NCI-H1930 (cell line): ENCODE measurements at regions not wholly inside any gene's neighbourhood (a gene's known extent, or its start where the extent isn't known, plus 50 kb on each side); places are given as distances from the start of the nearest gene placed in this dataset.

ENCODE experiments used
- DNase-seq, 2 experiments: peaks; one replicate each; lab custom pipeline; 2025; lab: John Stamatoyannopoulos, UW

DNA sequence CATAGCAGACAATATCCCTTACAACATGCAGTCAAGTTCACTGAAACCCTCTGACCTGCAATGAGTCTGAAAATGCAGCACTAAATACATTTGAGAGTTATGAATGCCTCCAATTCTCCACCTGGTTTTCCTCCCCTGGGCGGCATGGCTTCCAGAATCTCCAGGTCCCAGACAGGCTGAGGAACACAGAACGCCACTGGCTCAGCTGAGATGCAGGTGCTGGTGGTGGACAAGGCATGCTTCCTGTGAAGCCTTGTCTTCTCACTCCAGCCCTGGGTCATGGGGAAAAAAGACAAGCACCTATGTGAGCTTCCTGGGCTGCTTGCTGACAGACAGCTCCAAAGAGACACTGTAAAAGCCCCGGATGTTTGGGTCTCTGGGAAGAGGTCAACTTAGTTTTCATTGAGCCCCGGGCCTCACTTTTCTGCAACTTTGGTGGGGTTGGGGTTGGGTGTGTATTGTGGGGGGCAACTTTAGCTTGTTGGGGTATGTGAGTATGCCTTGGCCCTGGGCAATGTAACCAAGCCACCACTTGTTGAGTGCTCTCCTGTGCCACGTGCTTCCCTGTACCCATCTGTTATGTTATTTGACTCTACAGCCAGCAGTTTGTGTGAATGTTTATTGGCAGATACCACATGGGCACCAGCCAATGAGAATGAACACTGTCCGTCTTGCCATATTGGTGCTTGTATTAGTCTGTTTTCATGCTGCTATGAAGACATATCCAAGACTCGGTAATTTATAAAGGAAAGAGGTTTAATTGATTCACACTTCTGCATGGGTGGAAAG lies 127.8 kb downstream of the EMX2 start:
- DNase-seq = no peak

DNA sequence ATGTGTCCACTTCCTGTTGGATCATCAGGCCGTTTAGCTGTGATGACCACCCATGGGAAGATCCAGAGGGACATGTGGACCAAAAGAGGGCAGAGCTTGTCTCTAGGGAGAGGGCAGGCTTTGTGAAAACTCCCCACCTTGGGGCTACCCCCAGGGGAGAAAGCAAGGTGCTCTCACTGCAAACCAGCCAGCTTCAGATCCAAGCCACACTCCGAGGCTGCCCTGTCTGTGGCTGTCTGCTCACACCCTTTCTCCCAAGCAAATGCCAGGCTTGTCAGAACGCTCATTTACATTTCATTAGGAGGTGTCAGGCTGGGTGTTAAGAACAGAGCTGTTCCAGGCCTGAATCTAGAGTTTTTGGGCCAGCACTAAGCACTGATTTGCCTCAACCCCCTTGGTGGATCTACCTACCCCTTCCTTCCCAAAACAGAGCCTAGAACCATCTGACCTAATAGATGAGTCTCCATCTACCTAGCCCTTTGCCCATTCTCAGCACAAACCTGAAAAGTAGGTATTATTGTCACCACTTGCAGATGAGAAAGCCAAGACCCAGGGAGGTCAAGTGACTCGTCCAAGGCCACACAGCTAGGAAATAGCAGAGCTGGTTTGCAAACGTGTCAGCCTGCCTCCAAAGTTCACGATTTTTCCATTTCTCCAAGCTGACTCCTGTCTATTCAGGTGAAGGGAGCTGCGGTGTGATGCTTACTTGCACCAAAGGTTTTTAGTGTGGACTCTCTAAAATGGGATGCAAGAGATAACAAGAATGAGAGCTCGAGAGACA lies 130.9 kb downstream of the EMX2 start:
- no peak for DNase-seq

DNA sequence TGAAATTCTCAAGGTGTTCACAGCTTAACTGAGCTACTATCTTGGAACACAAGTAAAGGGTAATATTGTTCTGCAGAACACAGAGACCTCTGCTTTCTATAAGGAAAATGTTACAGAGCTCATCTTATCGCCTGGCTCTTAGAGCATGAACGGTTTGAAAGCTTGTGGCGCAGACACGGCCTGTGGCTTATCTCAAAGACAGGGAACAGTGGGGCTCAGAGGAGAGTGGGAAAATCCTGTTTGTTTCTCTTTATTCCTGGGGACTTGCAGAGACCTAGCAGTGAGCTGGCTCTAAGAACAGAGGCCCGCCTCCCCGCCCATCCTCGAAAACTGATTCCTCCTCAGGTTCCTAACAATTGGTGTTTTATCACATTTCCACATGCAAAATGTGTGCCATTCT lies 131.7 kb downstream of the EMX2 start:
- no peak for DNase-seq

DNA sequence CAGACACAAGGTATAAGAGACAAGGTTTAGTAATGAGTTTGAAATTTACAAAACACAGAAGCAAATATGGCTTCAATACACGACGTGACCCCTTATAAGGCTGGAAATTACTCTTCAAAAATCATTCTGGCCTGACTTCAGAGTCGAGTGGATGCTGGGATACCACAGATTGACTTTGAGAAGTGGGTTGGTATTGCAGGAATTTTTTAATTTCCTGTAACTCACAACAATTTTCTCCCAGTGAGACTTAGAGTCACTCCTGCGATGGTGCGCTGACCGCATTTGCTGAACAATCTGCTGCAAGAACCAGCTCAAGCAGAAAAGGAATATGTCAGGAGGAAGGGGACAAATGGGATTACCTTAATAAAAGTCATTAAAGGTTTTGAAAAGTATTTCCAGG lies 132.1 kb downstream of the EMX2 start:
- no peak for DNase-seq

DNA sequence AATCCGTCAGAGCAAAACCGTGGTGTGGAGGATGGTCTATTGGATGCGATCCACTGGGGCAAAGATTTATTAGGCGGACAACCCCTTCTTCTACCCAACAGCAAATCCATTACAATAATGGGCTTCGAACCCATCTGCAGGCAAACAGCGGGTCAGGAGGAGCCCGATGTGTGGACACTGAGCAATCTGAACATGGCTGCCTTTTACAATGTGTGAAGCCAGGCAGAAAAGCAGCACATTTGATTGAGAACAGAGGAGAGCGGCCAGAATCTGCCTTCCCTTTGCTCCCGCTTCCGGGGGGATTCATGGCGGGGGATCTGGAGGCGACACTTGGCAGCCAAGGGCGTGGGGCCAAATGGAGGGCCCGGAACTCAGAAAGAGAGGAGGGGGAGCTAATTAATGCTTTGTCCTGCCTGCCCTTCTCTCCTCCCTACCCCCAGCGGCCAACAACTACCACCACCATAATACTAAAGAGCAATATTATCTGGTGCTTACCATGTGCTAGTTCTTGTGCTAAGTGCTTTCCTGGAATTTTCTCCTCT lies 133.0 kb downstream of the EMX2 start:
- no peak for DNase-seq

DNA sequence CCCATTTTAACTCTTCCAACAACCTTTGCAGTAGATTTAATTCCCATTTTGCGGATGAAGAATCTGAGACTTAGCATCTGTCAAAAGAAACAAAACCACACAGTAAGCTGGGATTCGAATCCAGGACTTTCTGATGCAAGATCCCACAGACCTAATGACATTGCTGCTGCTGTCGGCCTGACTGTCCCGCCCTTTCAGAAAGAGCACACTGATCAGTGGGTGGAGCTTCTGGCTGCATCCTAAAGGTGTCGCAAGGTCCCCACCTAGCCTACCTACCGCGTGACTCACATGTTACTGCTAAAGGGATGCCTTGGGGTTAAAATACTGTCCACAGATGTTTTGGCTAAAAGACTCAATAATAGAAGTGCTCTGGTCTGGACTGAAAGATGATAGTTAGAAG lies 134.7 kb downstream of the EMX2 start:
- DNase-seq = no peak

DNA sequence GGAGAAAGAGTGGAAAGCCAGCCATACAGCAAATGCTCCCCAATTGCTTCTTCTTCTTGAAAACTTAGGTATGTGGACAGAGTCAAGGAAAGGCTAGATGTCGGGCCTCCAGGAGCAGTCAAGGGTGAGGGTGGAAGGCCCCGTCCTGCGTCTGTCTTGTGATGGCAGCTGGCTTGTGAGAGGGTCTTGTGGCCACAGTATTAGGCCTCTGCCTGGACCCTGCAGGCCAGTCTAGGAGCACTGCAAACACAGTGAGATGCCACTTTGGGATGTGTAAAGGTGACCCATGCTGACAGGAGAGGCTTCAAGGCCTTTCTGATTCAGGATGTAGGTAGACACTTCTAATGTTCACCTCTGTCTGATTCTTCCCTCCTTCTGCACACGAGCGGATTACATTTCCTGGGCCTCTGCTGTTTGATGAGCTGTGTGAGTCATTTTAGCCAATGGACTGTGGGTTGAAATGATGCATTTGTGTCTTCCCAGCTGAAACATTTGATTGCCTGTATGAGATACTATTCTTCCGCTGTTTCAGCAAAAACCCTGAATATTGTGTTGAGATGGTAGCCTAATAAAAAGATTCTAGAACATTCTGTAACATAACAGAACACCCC lies 135.4 kb downstream of the EMX2 start:
- DNase-seq = no peak

DNA sequence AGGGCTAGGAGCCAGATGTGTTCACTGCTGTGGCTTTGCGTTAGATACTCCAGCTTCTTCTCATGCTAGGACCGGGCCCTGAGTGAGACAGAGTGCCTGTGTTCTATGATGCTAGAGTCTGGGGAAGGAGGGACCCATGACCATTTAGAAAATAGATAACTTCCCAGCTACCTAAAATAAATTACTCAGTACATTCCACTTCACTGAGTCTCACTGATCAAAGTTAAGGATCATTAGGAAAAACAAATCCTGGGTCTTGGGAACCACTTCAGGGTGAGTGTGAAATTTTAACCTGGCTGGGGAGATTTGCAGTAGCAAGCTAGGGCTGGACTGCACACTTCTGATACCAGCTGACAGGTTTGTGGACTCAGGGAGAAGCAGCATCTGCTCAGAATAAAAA lies 138.1 kb downstream of the EMX2 start:
- DNase-seq = no peak

DNA sequence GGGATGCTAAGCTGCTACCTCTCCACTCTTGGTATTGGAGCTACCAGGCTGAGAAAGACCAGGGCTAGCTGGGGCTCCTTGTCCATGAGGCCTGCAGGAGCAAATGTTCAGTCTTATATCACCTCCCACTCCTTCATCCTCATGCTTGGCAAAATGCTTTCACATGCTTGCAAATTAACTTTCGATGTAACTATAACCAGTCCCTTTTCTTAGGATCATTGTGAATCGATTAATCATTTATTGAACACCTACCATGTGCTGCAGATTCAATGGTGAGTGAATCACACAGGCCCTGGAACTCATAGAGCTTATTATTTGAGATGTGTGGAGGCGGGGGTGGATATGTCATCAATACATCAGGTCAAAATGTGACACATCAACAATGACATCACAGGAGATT lies 138.6 kb downstream of the EMX2 start:
- DNase-seq = no peak

DNA sequence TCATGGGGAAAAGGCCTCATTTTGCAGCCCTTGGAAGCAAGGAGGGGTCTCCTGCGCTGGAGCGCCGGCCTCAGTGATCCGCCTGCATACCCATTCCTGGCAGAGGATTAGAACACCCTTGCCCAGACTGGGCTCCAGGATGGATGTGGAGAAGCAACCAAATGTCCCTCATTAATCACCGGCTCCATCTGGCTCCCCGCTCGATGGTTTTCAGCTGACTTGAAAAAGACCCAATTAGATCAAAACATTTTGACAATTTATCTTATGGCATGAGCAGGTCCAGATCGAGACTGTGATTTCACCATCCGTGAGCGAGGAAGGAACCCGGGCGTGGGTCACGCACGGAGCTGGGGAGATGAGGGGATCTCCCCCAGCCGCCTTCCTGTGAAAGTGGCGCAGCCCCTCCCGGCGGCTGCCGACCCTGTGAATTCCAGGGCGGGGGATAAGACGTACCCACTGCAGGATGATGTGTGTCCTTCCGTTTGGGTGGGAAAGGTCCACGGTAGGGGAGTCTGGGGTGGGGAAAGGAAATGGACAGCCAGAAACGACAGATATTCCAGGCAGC lies 141.6 kb downstream of the EMX2 start:
- no peak for DNase-seq

DNA sequence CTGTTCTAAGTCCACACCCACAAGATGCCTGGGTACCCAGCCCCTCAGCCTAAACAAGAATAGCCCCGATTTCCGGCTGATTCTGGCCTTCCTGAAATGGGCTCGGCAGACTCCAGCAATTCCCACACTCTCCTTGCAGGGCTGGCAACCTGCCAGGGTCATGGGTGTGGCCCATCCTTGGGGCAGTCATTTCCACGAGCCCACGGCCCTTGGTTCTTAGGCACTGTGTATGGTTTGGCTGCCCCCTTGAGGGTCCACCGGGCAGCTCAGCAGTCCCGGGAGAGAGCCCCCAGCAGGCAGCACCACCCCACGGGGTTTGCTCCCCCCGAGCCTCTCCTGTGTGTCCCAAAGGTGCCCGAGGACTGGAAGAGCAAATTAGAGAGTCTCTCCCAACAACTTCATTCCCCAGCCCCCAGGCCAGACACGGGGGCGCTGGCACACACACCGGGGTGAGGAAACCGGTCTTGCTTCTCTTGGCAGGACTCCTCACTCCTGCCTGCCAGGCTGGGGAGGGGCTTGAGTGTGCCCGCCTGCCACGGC lies 142.2 kb downstream of the EMX2 start:
- no peak for DNase-seq

DNA sequence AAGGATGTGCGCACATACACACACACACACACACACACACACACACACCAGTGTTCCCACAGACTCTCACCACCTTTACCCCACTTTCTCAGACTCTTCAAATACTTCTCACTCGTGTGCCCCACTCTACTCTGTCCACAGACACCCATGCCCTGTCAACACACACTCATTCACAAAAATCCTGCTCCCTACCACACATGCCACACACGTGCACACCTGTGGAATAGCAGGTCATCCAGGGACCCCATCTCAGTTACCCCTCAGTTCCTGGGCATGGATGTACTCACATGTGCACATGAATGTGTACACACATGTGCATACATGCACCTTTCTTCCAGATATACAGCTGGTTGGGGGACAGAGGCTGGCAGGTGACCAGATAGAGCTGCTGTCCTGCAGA lies 142.9 kb downstream of the EMX2 start:
- DNase-seq = no peak

DNA sequence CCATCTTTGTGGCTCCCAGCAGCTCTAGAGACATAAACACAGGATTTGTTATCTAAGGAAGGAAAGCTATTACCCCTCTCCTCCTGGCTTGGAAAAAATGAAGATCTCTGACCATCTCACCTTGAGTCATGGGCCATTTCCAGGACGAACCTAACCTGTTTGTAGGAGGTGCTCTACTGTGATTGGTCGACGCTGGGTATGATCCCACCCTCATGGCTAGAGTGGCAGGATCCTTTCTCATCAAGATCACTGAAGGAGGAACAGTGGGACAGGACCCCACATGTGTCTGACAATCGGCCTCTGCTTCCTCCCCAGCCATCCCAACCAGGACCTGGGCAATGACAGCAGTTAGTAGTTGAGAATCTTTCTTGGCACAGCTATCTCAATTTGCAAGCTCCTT lies 144.1 kb downstream of the EMX2 start:
- no peak for DNase-seq

DNA sequence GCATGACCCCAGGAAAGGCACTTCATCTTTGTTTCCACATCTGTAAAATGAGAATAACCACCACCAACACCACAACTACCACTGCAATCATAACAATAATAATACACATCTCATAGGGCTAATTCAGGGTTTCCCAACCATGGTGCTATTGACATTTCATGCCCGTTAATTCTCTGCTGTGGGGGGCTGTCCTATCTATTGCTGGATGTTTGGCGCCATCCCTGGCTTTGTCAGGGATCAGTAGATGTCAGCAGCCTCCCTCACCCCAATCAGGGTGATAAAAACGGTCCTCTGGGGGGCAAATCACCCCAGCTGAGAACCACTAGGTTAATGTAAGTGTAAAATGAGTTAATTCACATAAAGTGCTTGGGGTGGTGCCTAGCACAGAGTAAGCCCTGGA lies 145.8 kb downstream of the EMX2 start:
- DNase-seq = no peak

DNA sequence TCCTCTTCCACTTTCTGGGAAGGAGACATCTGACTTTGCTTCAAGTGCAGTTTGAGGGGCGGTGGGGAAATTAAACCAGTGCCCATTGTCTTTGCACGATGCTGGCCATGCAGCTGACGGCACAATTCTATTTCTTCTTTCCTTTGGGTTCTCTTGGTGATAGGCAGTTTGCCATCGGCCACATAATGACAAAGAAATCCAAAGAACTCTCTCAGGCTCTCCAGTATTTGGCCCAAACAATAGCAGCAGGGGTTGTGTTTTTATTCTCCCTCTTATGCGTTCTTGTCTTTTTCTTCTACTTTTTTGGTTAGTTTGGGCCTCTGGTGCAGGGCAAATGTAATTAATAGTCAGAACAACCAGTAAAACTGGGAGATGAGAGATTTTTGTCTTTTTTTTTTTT lies 147.0 kb downstream of the EMX2 start:
- no peak for DNase-seq

DNA sequence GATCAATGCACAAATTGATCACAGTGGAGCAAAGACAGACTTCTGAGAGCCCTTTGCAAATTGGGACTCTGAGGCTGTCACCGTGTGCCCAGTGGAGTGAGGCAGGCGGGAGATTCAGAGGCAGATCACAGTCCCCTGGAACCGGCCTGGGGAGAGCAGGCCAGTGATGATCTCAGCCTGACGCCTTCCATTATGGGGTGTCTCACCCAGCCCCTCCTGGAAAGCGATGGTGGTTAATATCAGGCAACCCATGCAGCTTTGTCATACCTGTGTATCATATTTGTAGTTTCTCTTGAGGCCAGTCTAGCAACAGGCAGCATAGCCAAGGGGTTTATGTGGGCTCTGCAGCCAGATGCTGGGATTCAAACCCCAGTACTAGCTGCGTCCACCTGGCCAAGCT lies 147.8 kb downstream of the EMX2 start:
- no peak for DNase-seq

DNA sequence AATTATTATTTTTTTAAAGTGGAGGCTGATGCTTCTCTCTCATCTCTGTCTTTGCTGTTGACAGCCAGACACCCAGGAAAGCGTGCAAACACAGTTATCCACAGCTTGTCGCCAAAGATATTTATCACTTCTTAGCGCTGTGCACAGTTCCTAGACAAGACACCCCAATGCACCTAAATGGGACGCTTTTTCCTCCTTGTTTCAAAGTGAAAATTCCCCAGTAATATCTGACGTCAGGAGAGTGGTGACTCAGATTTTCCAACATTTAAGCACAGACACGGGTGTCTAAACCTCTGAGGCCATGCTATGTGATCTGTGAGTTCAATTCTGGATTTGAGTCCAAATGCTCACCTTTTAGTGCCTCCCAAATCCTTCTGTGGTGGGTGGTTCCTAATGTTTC lies 151.6 kb downstream of the EMX2 start:
- DNase-seq = no peak

DNA sequence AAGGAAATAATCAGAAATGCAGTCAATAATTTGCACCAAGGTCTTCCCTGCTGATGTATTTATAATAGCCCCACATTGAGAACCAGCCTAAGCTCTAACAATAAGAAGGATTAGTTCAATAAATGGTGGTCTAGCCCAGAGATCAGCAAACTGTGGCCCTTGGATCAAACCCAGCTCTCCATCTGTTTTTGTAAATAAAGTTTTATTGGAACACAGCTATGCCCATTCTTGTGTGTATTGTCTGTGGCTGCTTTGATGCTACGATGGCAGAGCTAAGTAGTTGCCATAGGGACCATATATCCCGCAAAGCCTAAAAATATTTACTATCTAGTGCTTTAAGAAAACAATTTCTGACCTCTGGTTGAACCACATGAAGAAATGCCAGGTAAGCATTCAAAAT lies 154.9 kb downstream of the EMX2 start:
- no peak for DNase-seq

DNA sequence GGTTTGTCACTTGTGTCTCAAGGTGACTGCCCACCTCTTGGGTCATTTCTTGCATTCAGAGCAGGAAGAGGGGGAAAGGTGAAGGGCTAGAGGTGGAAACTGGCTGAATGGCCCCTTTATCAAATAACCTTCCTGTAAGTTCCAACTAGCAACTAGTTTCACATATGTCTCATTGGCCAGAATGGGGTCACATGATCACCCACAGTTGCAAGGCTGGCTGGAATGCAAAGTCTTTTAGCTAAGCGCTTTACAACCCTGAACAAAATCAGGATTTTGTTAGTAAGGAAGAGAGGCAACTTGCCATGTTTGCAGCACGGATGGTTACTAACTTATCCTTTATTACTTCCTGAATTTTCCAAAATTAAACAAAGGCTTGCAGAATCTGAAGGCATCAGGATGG lies 156.3 kb downstream of the EMX2 start:
- DNase-seq = no peak

DNA sequence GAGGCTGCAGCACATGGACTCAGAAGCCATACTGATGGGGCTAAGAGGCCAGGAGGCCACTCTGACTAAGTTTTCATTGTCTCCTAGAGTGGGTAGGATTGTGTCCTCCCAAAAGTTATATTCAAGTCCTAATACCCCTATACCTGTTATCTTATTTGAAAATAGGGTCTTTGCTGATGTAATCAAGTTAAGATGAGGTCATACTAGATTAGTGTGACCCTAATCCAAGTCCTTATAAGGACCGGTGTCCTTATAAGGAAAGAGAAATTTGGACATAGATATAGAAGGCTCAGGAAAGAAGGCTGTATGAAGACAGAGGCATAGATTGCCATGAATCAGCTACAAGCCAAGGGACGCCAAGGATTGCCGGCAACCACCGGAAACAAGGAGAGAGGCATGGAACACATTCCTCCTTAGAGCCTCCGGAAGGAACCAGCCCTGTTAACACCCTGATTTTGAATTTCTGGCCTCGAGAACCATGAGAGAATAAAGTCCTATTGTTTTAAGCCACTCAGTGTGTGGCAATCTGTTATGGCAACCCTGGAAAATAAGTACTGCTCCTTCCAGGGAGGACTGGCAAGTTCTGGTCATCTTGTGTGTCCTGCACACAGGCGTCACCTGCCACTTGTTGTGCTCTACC lies 157.0 kb downstream of the EMX2 start:
- no peak for DNase-seq

DNA sequence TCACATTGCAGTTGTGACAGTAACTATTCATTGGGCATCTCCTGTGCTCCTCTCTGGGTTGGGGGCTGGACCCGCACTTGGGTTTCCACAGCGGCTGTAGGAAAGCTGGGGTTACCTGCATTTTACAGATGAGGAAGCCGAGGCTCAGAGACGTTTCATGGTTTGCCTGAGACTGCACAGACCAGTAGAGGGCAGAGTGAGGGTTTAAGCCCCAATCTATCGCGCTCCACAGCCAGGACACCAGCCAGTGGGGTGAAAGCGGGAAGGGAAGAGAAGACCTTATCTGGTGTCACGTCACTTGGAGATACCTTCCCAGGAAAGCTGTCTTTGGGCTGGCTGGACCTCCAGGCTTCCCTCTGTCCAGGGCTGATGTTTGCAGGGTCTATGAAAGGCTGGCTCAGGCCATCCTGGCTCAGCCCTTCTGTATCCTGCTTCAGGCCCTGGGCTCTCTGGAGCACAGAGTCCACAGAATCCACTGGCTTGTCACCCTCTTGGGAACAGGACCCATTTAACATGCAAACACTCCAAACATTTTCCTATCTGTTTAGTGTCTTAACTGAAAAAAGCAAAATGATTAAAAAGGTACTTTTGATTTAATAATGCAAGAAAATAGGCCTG lies 167.7 kb downstream of the EMX2 start:
- DNase-seq = no peak
